Pancreas (tissue), 10 donors: ENCODE measurements at regions not wholly inside any gene's neighbourhood (a gene's known extent, or its start where the extent isn't known, plus 50 kb on each side); places are given as distances from the start of the nearest gene placed in this dataset.

Experiments
- ATAC-seq, 4 donors: fragments of 200-7000 bp; cut with Tn5 transposase; one replicate each; pipeline versions ENCODE4 v1.8.0 to v1.9.1; 2020; ENCODE audit warnings: mild to moderate bottlenecking in 4 of 4, moderate library complexity in 4 of 4
- DNase-seq, 6 donors: peaks; one replicate each; pipeline ENCODE4 v3.0.0-alpha.2; 2020
- FAIRE-seq: peaks from 2 replicates; lab custom pipeline; 2012; peaks lifted over from hg19 to GRCh38; lab: Jason Lieb, UNC
- H3K27ac ChIP-seq, 4 donors: fragments of 200-600 bp; sonication (generic); 1 replicate in 3 of 4; 2 replicates in 1 of 4; pipeline versions ENCODE4 v1.5.0 to v1.8.0; 2020
- H3K27me3 ChIP-seq, 4 donors: fragments of 200-600 bp; one replicate each; pipeline ENCODE4 v1.8.0; 2021
- H3K36me3 ChIP-seq, 3 donors: fragments of 200-600 bp; sonication (generic) in 1 of 3; one replicate each; pipeline versions ENCODE4 v1.5.0 to v1.8.0; 2020 to 2021
- H3K4me1 ChIP-seq, 3 donors: fragments of 200-600 bp; one replicate each; pipeline ENCODE4 v1.8.0; 2021
- H3K4me3 ChIP-seq, 4 donors: fragments of 200-600 bp; sonication (generic) in 2 of 4; one replicate each; pipeline versions ENCODE4 v1.5.0 to v1.8.0; 2020 to 2021
- H3K9me3 ChIP-seq, 4 donors: fragments of 200-600 bp; one replicate each; pipeline ENCODE4 v1.8.0; 2021
- CTCF ChIP-seq, 4 donors: fragments of 200-600 bp; sonication (generic) in 3 of 4; IDR thresholded peaks; one replicate each; pipeline versions ENCODE4 v1.5.0 to v1.8.0; 2021; ENCODE audit warnings: antibody characterized with exemption in 4 of 4
- WGBS, 2 donors: extraction: QIAGEN DNeasy Blood & Tissue Kit; methylation state at CpG; one replicate each; pipeline ENCODE4 v1.1.7; 2013; 5-methylcytosine and 5-hydroxymethylcytosine counted together
- intact Hi-C, 3 donors: fragments of 100-400 bp; cut with DNase I; formaldehyde crosslinking; loops; one replicate each; pipeline versions ENCODE4 v1.11.1 to v1.14.2; 2022
- donor health status: healthy with polysubstance abuse.
- donor health status: DM: no; HTN: no; CAD: no; lungs with moderate emphysema.
- donor health status: DM: no; HTN: no; CAD: no.
- donor health status: control.
- donor health status: control.
- donor health status: Bipolar disorder and iron deficiency.
- donor health status: DM: yes; HTN: yes; CAD: no.
- donor health status: DM: no; HTN: no; CAD: no.
- donor health status: DM: no; HTN: no; CAD: no.
- donor health status: DM: yes; HTN: yes; CAD: no.

DNA sequence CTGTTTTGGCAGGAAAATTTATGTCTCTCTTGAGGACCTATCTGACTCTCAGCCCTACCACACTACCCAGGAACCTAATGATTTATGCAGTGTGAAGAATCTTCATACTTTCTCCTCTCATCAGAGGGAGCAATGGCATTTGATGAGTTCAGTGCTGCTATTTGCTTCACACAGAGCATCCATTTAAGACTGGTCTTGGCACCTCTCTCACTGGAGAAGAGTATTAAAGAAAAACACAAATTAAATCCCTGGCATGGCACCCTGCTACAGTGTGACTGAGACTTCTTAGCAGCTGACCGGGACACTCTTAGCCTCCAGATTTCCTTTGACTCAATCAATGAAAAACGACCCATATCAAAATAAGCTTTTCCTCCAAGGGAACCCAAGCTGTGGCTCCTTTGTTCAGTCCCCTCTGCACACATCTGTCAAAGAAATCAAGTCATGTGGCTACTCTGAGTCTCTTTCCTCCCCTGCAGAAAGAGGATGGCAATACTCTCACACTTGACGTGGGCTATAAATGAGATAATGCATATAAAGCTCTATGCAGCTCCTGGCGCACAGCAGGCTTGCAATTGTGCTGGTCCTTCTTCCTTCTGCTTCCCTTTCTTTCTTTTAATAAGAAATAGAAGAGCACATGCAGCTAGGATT is 186.1 kb upstream of the E2F8 start:
- no peak for TF ChIP-seq CTCF (IDR thresholded peaks at IDR 0.05)
- no peaks in the 10 kb centered on the region for H3K27me3 ChIP-seq
- no peak overlapping the region for H3K4me3 ChIP-seq
- H3K9me3 ChIP-seq, result no peaks in the 10 kb centered on the region
- no peaks in the 10 kb centered on the region for H3K36me3 ChIP-seq
- FAIRE-seq (no peak), DNase-seq (no peak), ATAC-seq (no peak)
- intact Hi-C loops, result no loop called here
- no peak overlapping the region for H3K27ac ChIP-seq
- H3K4me1 ChIP-seq, result peaks cover 10 to 35% (median 29%) of the 10 kb centered on the region in 3 donors
- 65 to 69% methylated on average over 4 of the region's 4 CpGs for WGBS, 2 donors

DNA sequence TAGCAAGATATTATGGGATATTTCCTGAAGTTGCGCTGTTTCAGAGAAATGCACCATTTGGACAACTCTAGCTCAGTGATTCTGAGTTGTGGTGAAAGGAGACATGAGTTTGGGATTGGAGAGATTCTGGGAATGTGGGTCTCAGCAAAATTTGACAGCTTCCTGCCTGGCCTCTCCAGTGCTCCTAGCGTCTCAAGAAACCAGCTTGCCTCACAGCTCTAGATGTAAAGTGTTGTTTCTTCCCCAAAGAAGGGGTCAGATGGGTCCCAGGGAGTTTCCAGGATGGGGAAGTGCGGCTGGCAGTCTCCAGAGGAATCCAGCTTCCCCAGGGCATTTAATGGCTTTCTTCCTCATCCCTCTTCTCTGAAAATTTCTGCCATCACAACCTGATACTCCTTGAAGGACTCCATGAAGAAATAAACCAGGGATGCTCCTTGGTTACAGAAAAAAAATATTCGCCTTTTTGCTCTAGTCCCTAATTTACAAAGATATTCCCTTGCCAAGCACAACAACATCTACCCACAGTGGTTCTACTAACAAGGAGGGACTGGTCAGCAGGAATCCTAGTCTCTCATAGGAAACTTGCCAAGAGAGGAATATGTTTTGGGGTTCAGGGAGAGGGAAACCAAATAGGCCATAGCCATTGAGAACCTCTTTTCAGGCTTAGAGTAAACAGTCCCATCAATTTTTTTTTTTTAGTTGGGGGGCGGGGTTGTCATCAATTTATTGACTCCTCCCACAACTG is 185.4 kb upstream of the E2F8 start:
- H3K27ac ChIP-seq, result no peak overlapping the region
- FAIRE-seq (no peak), ATAC-seq (no peak), DNase-seq (no peak)
- WGBS, 2 donors, result 87 to 89% methylated on average over 5 of the region's 5 CpGs
- H3K4me3 ChIP-seq, result no peak overlapping the region
- H3K4me1 ChIP-seq, result peaks cover 10 to 29% (median 23%) of the 10 kb centered on the region in 3 donors
- intact Hi-C loops, result no loop called here
- H3K36me3 ChIP-seq, result no peaks in the 10 kb centered on the region
- H3K9me3 ChIP-seq, result no peaks in the 10 kb centered on the region
- no peak for TF ChIP-seq CTCF (IDR thresholded peaks at IDR 0.05)
- H3K27me3 ChIP-seq, result no peaks in the 10 kb centered on the region

DNA sequence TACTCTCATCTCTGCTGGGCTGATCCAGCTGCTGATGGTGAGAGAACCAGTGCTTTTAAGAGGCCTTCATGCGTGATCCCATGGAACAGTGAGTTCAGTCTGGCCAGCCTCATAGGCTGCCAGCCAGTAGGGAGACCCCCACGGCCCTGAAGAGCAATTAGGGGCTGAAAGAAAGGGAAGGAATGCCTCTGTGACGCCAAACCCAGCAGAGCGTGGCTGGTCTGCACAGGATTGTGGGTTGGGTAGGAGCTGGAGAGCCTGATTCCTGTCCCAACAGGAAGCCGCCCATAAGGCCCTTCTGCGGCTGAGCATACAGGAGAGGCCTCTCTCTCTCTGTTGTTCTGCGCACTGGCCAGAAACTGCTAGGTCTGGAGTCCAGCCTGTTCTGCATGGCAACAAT is 181.5 kb upstream of the E2F8 start:
- H3K27ac ChIP-seq, result no peak overlapping the region
- TF ChIP-seq CTCF (IDR thresholded peaks at IDR 0.05), result no peak
- ATAC-seq (no peak), DNase-seq (no peak), FAIRE-seq (no peak)
- no peaks in the 10 kb centered on the region for H3K27me3 ChIP-seq
- intact Hi-C loops, result no loop called here
- WGBS, 2 donors, result 86 to 87% methylated on average over 7 of the region's 7 CpGs
- H3K36me3 ChIP-seq, result no peaks in the 10 kb centered on the region
- no peaks in the 10 kb centered on the region for H3K4me1 ChIP-seq
- no peak overlapping the region for H3K4me3 ChIP-seq
- H3K9me3 ChIP-seq, result no peaks in the 10 kb centered on the region

DNA sequence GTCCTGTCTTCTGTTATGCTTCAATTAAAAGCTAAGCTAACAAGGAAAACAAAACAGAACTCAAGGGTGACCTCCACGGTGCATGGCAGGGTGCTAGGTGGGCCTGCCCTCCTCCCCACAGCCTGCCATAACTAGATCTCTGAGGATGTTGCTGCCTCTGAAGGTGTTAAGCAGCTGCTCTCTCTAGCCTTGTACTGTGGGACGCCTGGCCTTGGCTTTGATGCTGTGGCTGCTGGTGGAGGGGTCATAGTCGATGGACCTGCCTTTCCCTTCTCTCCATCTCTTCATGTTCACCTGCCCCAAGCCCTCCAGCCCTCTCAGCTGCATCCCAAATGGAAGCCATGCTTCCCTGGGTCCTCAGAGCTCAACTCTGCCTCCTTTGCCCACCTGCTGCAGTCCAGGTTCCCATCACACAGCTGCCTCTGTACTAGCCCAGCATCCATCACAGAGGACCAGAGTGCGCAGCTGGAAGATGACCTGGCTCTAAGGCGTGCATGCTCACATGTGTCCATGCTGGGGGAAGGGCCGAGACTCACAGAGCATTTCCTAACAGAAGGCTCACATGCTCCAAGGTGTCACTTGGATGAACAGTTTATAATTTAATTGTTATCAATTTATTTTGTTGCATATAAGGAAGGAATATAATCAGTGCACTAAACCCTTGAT is 180.3 kb upstream of the E2F8 start:
- no peaks in the 10 kb centered on the region for H3K27me3 ChIP-seq
- no peak for FAIRE-seq
- H3K4me3 ChIP-seq, result no peak overlapping the region
- H3K27ac ChIP-seq, result no peak overlapping the region
- no peaks in the 10 kb centered on the region for H3K9me3 ChIP-seq
- intact Hi-C loops, result no loop called here
- H3K4me1 ChIP-seq, result no peaks in the 10 kb centered on the region
- TF ChIP-seq CTCF (IDR thresholded peaks at IDR 0.05), result no peak
- H3K36me3 ChIP-seq, result no peaks in the 10 kb centered on the region
- no peak for ATAC-seq
- 64 to 73% methylated on average over 6 of the region's 6 CpGs for whole genome bisulfite sequencing, 2 donors
- DNase-seq, result no peak
